Panc1 (cell line): ENCODE measurements at regions not wholly inside any gene's neighbourhood (a gene's known extent, or its start where the extent isn't known, plus 50 kb on each side); places are given as distances from the start of the nearest gene placed in this dataset.

Experiments used
- ATAC-seq: fragments of 200-7000 bp; cut with Tn5 transposase; 2 replicates; pipeline ENCODE4 v1.9.1; 2020; ENCODE audit warnings: mild to moderate bottlenecking, moderate library complexity
- BruUV-seq: library from RNA; stranded (reverse); fragments of 400-500 nt; replicated peaks from 2 replicates; lab custom pipeline; 2021; lab: Mats Ljungman, UMichigan
- CTCF ChIA-PET: fragments of 300-600 bp; sonication (Branson Sonifier 250); formaldehyde crosslinking; loops from one replicate; lab custom pipeline; 2022; ENCODE audit warnings: antibody characterized with exemption; lab: Charles Lee
- POLR2A ChIA-PET: fragments of 300-600 bp; sonication (Branson Sonifier 250); formaldehyde crosslinking; loops from one replicate; lab custom pipeline; 2022; ENCODE audit warnings: antibody characterized with exemption; lab: Charles Lee
- DNase-seq: peaks from one replicate; pipeline ENCODE4 v3.0.0-alpha.2; 2010; ENCODE audit warnings: low read depth, low spot score
- H3K27ac ChIP-seq: 2 replicates; pipeline ENCODE4 v1.5.1; 2011; ENCODE audit warnings: mild to moderate bottlenecking, low read length, inconsistent platforms
- H3K27me3 ChIP-seq: fragments of 200-500 bp; sonication (Bioruptor generic); 2 replicates; pipeline ENCODE4 v1.6.0; 2014; ENCODE audit warnings: low read length, inconsistent platforms; ENCODE audit not compliant: control insufficient read depth, insufficient read depth
- H3K36me3 ChIP-seq: fragments of 200-500 bp; sonication (Bioruptor generic); 2 replicates; pipeline ENCODE4 v1.5.1; 2014; ENCODE audit warnings: inconsistent platforms, mild to moderate bottlenecking, low read length, moderate library complexity; ENCODE audit not compliant: control insufficient read depth, insufficient read depth
- H3K4me1 ChIP-seq: 2 replicates; pipeline ENCODE4 v1.5.1; 2011; ENCODE audit warnings: inconsistent platforms, mild to moderate bottlenecking, low read length, moderate library complexity; ENCODE audit not compliant: control insufficient read depth, insufficient read depth
- H3K4me3 ChIP-seq, 2 experiments: 2 replicates each; pipeline ENCODE4 v1.5.1; 2011 to 2012; ENCODE audit warnings: low read depth in 2 of 2, low read length in 2 of 2, mild to moderate bottlenecking in 2 of 2, inconsistent platforms in 1 of 2, moderate library complexity in 1 of 2
- H3K9me3 ChIP-seq: fragments of 200-500 bp; sonication (Bioruptor generic); 2 replicates; pipeline ENCODE4 v1.5.1; 2014; ENCODE audit warnings: low read depth, mild to moderate bottlenecking, inconsistent platforms, low read length, moderate library complexity; ENCODE audit not compliant: control insufficient read depth, insufficient read depth
- POLR2AphosphoS5 ChIP-seq: IDR thresholded peaks from 2 replicates; pipeline ENCODE4 v1.6.1; 2012; ENCODE audit warnings: mild to moderate bottlenecking, low read depth, low read length, moderate library complexity
- SIN3A ChIP-seq: IDR thresholded peaks from 2 replicates; pipeline ENCODE4 v1.6.1; 2012; ENCODE audit warnings: low read depth, mild to moderate bottlenecking, low read length, moderate library complexity, borderline replicate concordance; ENCODE audit not compliant: insufficient read depth
- TCF7L2 ChIP-seq: IDR thresholded peaks from 2 replicates; pipeline ENCODE4 v1.6.1; 2011; ENCODE audit warnings: mild to moderate bottlenecking, low read depth, low read length, inconsistent platforms
- in situ Hi-C: cut with HindIII; loops from 2 replicates; pipeline ENCODE4 v1.10.0; 2016; ENCODE audit warnings: low sequenced_read_pairs, low pct_unique_long_range_greater_than_20kb
- intact Hi-C: fragments of 100-400 bp; cut with micrococcal nuclease; formaldehyde crosslinking; loops from one replicate; pipeline ENCODE4 v1.10.0; 2022; ENCODE audit not compliant: unreplicated experiment
- TF ChIP-seq, protein P1 (sequence below): fragments of 450-650 bp; IDR thresholded peaks from 2 replicates; pipeline ENCODE4 v1.5.1; 2017; ENCODE audit warnings: mild to moderate bottlenecking
- TF ChIP-seq, protein P2 (sequence below), 2 experiments: IDR thresholded peaks; 2 replicates each; pipeline ENCODE4 v1.6.1; 2011 to 2012; ENCODE audit warnings: low read depth in 2 of 2, control low read depth in 1 of 2, low read length in 1 of 2, mild to moderate bottlenecking in 1 of 2, moderate library complexity in 1 of 2; ENCODE audit not compliant: insufficient read depth in 1 of 2

DNA sequence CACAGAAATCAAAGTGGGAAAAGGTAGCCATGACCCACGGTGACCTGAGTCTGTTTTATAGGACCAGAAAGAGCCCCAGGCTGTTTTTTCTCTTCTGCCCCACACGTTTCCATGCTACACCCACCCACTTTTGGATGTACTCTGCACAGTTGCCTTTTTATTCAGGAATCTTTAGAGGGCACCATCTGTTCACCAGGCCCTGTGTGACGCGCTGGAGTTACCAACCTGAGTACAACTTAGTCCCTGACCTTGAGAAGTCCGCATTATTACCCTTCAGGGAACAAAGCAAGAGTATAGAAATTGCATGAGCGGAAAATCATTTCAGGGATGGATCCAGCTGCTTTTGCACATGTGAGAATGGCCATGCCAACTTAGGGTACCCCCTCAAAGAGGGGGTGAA, 207.8 kb upstream of the GATB start:
- ATAC-seq: no peak
- no TSS peak for BruUV-seq
- Histone ChIP-seq H3K4me1 (no peaks in the 10 kb centered on the region), H3K4me3 (no peak overlapping the region), H3K27me3 (no peaks in the 10 kb centered on the region), H3K9me3 (no peaks in the 10 kb centered on the region), H3K27ac (no peak overlapping the region), H3K36me3 (no peaks in the 10 kb centered on the region)
- POLR2A ChIA-PET: no interaction called here
- in situ Hi-C loops: no loop called here
- intact Hi-C loops: no loop called here
- TF ChIP-seq, protein P1, sequence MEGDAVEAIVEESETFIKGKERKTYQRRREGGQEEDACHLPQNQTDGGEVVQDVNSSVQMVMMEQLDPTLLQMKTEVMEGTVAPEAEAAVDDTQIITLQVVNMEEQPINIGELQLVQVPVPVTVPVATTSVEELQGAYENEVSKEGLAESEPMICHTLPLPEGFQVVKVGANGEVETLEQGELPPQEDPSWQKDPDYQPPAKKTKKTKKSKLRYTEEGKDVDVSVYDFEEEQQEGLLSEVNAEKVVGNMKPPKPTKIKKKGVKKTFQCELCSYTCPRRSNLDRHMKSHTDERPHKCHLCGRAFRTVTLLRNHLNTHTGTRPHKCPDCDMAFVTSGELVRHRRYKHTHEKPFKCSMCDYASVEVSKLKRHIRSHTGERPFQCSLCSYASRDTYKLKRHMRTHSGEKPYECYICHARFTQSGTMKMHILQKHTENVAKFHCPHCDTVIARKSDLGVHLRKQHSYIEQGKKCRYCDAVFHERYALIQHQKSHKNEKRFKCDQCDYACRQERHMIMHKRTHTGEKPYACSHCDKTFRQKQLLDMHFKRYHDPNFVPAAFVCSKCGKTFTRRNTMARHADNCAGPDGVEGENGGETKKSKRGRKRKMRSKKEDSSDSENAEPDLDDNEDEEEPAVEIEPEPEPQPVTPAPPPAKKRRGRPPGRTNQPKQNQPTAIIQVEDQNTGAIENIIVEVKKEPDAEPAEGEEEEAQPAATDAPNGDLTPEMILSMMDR: no peak
- TF ChIP-seq SIN3A (no peak), TCF7L2 (no peak), POLR2AphosphoS5 (no peak)
- TF ChIP-seq, protein P2, sequence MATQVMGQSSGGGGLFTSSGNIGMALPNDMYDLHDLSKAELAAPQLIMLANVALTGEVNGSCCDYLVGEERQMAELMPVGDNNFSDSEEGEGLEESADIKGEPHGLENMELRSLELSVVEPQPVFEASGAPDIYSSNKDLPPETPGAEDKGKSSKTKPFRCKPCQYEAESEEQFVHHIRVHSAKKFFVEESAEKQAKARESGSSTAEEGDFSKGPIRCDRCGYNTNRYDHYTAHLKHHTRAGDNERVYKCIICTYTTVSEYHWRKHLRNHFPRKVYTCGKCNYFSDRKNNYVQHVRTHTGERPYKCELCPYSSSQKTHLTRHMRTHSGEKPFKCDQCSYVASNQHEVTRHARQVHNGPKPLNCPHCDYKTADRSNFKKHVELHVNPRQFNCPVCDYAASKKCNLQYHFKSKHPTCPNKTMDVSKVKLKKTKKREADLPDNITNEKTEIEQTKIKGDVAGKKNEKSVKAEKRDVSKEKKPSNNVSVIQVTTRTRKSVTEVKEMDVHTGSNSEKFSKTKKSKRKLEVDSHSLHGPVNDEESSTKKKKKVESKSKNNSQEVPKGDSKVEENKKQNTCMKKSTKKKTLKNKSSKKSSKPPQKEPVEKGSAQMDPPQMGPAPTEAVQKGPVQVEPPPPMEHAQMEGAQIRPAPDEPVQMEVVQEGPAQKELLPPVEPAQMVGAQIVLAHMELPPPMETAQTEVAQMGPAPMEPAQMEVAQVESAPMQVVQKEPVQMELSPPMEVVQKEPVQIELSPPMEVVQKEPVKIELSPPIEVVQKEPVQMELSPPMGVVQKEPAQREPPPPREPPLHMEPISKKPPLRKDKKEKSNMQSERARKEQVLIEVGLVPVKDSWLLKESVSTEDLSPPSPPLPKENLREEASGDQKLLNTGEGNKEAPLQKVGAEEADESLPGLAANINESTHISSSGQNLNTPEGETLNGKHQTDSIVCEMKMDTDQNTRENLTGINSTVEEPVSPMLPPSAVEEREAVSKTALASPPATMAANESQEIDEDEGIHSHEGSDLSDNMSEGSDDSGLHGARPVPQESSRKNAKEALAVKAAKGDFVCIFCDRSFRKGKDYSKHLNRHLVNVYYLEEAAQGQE (IDR thresholded peaks at IDR 0.05; ENCODE audit: insufficient read depth in 1 of 2, low read depth in 2 of 2, low read length in 1 of 2): no peak
- no peak for DNase-seq
- CTCF ChIA-PET: no interaction called here

DNA sequence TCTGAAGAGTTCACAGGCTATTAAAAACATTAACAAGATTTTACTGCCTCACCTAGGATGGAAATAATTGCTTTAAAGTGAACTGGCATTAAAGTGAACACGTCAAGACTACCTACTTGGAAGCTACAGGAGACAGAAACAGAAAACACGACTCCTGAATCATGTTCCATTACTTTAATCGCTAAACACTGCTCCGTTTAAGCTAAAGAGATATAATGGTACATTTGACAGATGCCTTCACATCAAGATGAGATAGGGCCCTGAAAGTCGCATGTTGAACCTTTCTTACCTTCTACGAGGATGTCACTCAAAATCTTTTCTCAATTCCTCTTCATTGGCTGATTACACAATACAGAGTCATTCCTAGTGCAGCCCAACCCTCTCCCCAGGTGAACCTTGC, 206.3 kb upstream of the GATB start:
- no TSS peak for BruUV-seq
- ATAC-seq: no peak
- Histone ChIP-seq H3K27ac (no peak overlapping the region), H3K4me3 (no peak overlapping the region), H3K27me3 (no peaks in the 10 kb centered on the region), H3K9me3 (no peaks in the 10 kb centered on the region), H3K36me3 (no peaks in the 10 kb centered on the region), H3K4me1 (no peaks in the 10 kb centered on the region)
- no peak for DNase-seq
- ChIA-PET POLR2A (no interaction called here), CTCF (no interaction called here)
- intact Hi-C loops (no loop called here), in situ Hi-C loops (no loop called here)
- TF ChIP-seq TCF7L2 (no peak), POLR2AphosphoS5 (no peak), SIN3A (no peak)
- TF ChIP-seq, protein P1: no peak
- TF ChIP-seq, protein P2 (IDR thresholded peaks at IDR 0.05; ENCODE audit: insufficient read depth in 1 of 2, low read depth in 2 of 2, low read length in 1 of 2): no peak
